Non-pigmented ciliary epithelial cell (primary cell): ENCODE measurements at regions not wholly inside any gene's neighbourhood (a gene's known extent, or its start where the extent isn't known, plus 50 kb on each side); places are given as distances from the start of the nearest gene placed in this dataset.

ENCODE experiments used
- DNase-seq: peaks from one replicate; pipeline ENCODE4 v3.0.0-alpha.2; 2010; ENCODE audit warnings: low read depth

GRCh38 chr10:16361086-16361485 lies 75.7 kb upstream of the PTER start:
- DNase-seq, result no peak

DNA sequence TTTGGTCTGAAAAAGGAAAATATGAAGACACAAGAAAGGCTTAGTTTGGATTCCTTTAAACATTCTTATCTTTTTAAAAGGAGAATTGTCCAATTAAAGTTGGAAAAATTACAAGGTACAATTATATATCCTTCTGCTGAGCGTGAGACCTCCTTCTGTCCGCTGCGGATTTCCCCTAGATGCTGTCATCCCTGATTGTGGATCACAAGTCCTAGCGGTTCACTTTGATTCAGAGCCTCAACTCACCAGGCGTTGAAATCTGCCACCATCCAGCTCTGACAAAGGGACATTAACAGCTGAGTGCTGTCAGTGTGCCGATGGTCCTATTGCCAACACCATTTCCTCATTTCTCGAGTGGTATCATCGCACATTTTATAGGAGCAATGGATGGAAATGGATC lies 73.1 kb upstream of the PTER start:
- DNase-seq, result no peak

DNA sequence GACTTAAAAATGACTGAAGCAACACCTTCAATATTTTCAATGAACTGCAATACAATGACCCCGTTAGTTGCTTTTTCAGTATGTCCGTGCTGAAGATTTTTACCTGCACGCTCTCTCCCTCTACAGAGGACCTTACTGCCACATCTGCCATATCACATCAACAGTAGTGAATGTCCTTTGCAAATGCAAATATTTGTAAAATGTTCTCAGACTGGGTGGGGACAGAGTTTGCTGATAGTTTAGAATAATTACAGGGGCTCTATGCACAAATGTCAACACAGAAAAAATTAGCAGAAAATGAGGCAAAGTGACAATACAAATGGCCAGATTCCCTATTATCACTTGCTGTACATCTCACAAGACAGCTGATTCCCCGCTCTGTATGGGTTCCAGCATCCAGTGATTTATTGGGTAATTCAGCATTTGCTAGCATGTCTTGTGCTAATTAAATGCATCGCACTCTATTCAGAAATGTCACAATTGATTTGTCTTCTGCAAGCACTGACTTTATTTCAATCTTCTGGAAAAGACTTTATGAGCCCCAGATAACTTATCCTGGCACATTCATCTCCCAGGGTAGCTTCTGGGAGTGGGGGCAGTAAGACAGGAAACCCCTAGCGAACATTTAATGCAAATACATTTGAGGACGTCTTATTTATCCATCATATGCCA lies 69.1 kb upstream of the PTER start:
- DNase-seq, result no peak

- peak; percentile 3 for DNase-seq
Measured at GRCh38 chr10:16381083-16381482, 55.7 kb upstream of the PTER start.

- DNase-seq, result no peak
Measured at GRCh38 chr10:16384021-16384420, 52.8 kb upstream of the PTER start.

- no peak for DNase-seq
Measured at GRCh38 chr10:16386855-16387254, 50.0 kb upstream of the PTER start.
